Loucy (cell line): ENCODE measurements at regions not wholly inside any gene's neighbourhood (a gene's known extent, or its start where the extent isn't known, plus 50 kb on each side); places are given as distances from the start of the nearest gene placed in this dataset.

ENCODE experiments used
- H2AFZ ChIP-seq: fragments of 200-600 bp; sonication (generic); 2 replicates; pipeline ENCODE4 v1.6.0; 2016; ENCODE audit warnings: antibody characterized with exemption, mild to moderate bottlenecking, low read length, moderate library complexity
- H3F3A ChIP-seq: fragments of 200-600 bp; 2 replicates; pipeline ENCODE4 v1.6.0; 2016; ENCODE audit warnings: antibody characterized with exemption, low read depth, mild to moderate bottlenecking
- H3K27me3 ChIP-seq: fragments of 200-600 bp; sonication (generic); 2 replicates; pipeline ENCODE4 v1.6.1; 2014; ENCODE audit warnings: low read length, mild to moderate bottlenecking; ENCODE audit not compliant: insufficient read depth, poor library complexity, severe bottlenecking
- H3K36me3 ChIP-seq: fragments of 200-600 bp; sonication (generic); 2 replicates; pipeline ENCODE4 v1.6.1; 2016; ENCODE audit warnings: low read length; ENCODE audit not compliant: insufficient read depth
- H3K4me1 ChIP-seq: fragments of 200-600 bp; sonication (generic); 2 replicates; pipeline ENCODE4 v1.5.1; 2014; ENCODE audit warnings: low read length, mild to moderate bottlenecking; ENCODE audit not compliant: insufficient read depth, poor library complexity, severe bottlenecking
- H3K4me2 ChIP-seq: fragments of 200-600 bp; sonication (generic); 2 replicates; pipeline ENCODE4 v1.6.0; 2014; ENCODE audit warnings: antibody characterized with exemption, low read length, low read depth, mild to moderate bottlenecking; ENCODE audit not compliant: poor library complexity, severe bottlenecking
- H3K4me3 ChIP-seq: fragments of 200-600 bp; sonication (generic); 2 replicates; pipeline ENCODE4 v1.5.1; 2014; ENCODE audit warnings: low read length, mild to moderate bottlenecking, mixed read lengths; ENCODE audit not compliant: poor library complexity, severe bottlenecking
- H3K79me2 ChIP-seq: fragments of 200-600 bp; sonication (generic); 2 replicates; pipeline ENCODE4 v1.6.1; 2014; ENCODE audit warnings: low read length; ENCODE audit not compliant: insufficient read depth
- H3K9ac ChIP-seq: fragments of 200-600 bp; sonication (generic); 2 replicates; pipeline ENCODE4 v1.6.0; 2014; ENCODE audit warnings: mild to moderate bottlenecking, low read depth, low read length, moderate library complexity; ENCODE audit not compliant: poor library complexity, severe bottlenecking
- H3K9me2 ChIP-seq: fragments of 200-600 bp; sonication (generic); replicated peaks from 2 replicates; pipeline ENCODE4 v1.6.1; 2016; ENCODE audit warnings: low read depth, low read length, mixed read lengths
- H3K9me3 ChIP-seq: fragments of 200-600 bp; sonication (generic); 2 replicates; pipeline ENCODE4 v1.6.1; 2014; ENCODE audit warnings: mild to moderate bottlenecking, antibody characterized with exemption, low read length, low read depth; ENCODE audit not compliant: insufficient read depth
- H4K20me1 ChIP-seq: fragments of 200-600 bp; sonication (generic); 2 replicates; pipeline ENCODE4 v1.6.0; 2014; ENCODE audit warnings: antibody characterized with exemption, low read length, mild to moderate bottlenecking; ENCODE audit not compliant: insufficient read depth, poor library complexity, severe bottlenecking
- CTCF ChIP-seq: fragments of 200-600 bp; sonication (generic); conservative IDR thresholded peaks from 2 replicates; pipeline ENCODE4 v1.5.1; 2014; ENCODE audit warnings: mild to moderate bottlenecking, antibody characterized with exemption, low read length
- EZH2phosphoT487 ChIP-seq: fragments of 200-600 bp; IDR thresholded peaks from 2 replicates; pipeline ENCODE4 v1.6.1; 2018; ENCODE audit warnings: antibody characterized with exemption, mild to moderate bottlenecking, moderate library complexity, borderline replicate concordance

- Histone ChIP-seq H3K4me2 (no peak overlapping the region), H3K9me3 (no peaks in the 10 kb centered on the region), H3K4me3 (no peak overlapping the region), H3K27me3 (no peaks in the 10 kb centered on the region), H3F3A (no peaks in the 10 kb centered on the region), H3K36me3 (no peaks in the 10 kb centered on the region), H3K9me2 (no peaks in the 10 kb centered on the region), H4K20me1 (no peaks in the 10 kb centered on the region), H3K79me2 (no peaks in the 10 kb centered on the region), H3K9ac (no peak overlapping the region), H3K4me1 (no peaks in the 10 kb centered on the region), H2AFZ (no peak overlapping the region)
- no peak for TF ChIP-seq CTCF
- TF ChIP-seq EZH2phosphoT487 = no peak
Measured at GRCh38 chr14:25113394-25113793, 63.4 kb upstream of the STXBP6 start.

- Histone ChIP-seq H3K4me2 (no peak overlapping the region), H2AFZ (0 out of 2 replicates have a peak overlapping the region, but pooled peaks have one; percentile 0)
Measured at GRCh38 chr14:25111061-25111601, 61.2 kb upstream of the STXBP6 start.

GRCh38 chr14:25110106-25110505 is 60.2 kb upstream of the STXBP6 start:
- TF ChIP-seq EZH2phosphoT487 (no peak), CTCF (no peak)
- H3K36me3 ChIP-seq = no peaks in the 10 kb centered on the region
- H3K4me3 ChIP-seq = no peak overlapping the region
- no peak overlapping the region for H3K9ac ChIP-seq
- H3K4me1 ChIP-seq = no peaks in the 10 kb centered on the region
- H3K79me2 ChIP-seq = no peaks in the 10 kb centered on the region
- H4K20me1 ChIP-seq = no peaks in the 10 kb centered on the region
- H3F3A ChIP-seq = no peaks in the 10 kb centered on the region
- H3K27me3 ChIP-seq = no peaks in the 10 kb centered on the region
- no peaks in the 10 kb centered on the region for H3K9me3 ChIP-seq
- no peak overlapping the region for H2AFZ ChIP-seq
- no peaks in the 10 kb centered on the region for H3K9me2 ChIP-seq
- H3K4me2 ChIP-seq = no peak overlapping the region

More at GRCh38 chr14:25111061-25111601, 61.2 kb upstream of the STXBP6 start:
- TF ChIP-seq CTCF = no peak
- no peak for TF ChIP-seq EZH2phosphoT487
- Histone ChIP-seq H3K4me3 (no peak overlapping the region), H3K4me1 (no peaks in the 10 kb centered on the region), H3K36me3 (no peaks in the 10 kb centered on the region), H3K9ac (no peak overlapping the region), H3K27me3 (no peaks in the 10 kb centered on the region), H3K9me2 (no peaks in the 10 kb centered on the region), H3K9me3 (no peaks in the 10 kb centered on the region), H3F3A (no peaks in the 10 kb centered on the region), H4K20me1 (no peaks in the 10 kb centered on the region), H3K79me2 (no peaks in the 10 kb centered on the region)
